Uterus (tissue), 3 donors: ENCODE measurements at regions not wholly inside any gene's neighbourhood (a gene's known extent, or its start where the extent isn't known, plus 50 kb on each side); places are given as distances from the start of the nearest gene placed in this dataset.
"Not testable (repeated sequence)": the region's sequence is repeated elsewhere in the genome, so short reads cannot be mapped to it uniquely, and the experiment has no call there.

Source experiments
- DNase-seq, 2 donors: peaks; one replicate each; pipeline ENCODE4 v3.0.0-alpha.2; 2019 to 2020
- H3K27ac ChIP-seq, 2 donors: fragments of 200-600 bp; sonication (generic); 1 replicate in 1 of 2; 2 replicates in 1 of 2; pipeline ENCODE4 v1.5.1; 2016 to 2018
- H3K27me3 ChIP-seq, 2 donors: fragments of 200-600 bp; sonication (generic); one replicate each; pipeline ENCODE4 v1.5.1; 2018 to 2019; ENCODE audit warnings: control low read depth in 1 of 2
- H3K36me3 ChIP-seq, 2 donors: fragments of 200-600 bp; sonication (generic); one replicate each; pipeline ENCODE4 v1.5.1; 2019; ENCODE audit warnings: control low read depth in 1 of 2
- H3K4me1 ChIP-seq, 2 donors: fragments of 200-600 bp; sonication (generic); one replicate each; pipeline ENCODE4 v1.5.1; 2018 to 2019; ENCODE audit warnings: control low read depth in 1 of 2
- H3K4me3 ChIP-seq, 2 donors: fragments of 200-600 bp; sonication (generic); 1 replicate in 1 of 2; 2 replicates in 1 of 2; pipeline ENCODE4 v1.5.1; 2018 to 2019; ENCODE audit warnings: mild to moderate bottlenecking in 1 of 2
- H3K9me3 ChIP-seq, 2 donors: fragments of 200-600 bp; sonication (generic); one replicate each; pipeline ENCODE4 v1.5.1; 2019; ENCODE audit warnings: control low read depth in 1 of 2
- POLR2A ChIP-seq, 2 donors: fragments of 450-650 bp; IDR thresholded peaks; one replicate each; pipeline ENCODE4 v1.6.1; 2016; ENCODE audit warnings: antibody characterized with exemption in 2 of 2, mild to moderate bottlenecking in 1 of 2, moderate library complexity in 1 of 2
- intact Hi-C: fragments of 100-400 bp; cut with DNase I; formaldehyde crosslinking; loops from one replicate; pipeline ENCODE4 v1.15.1; 2023; ENCODE audit warnings: low total_unique reads
- TF ChIP-seq, protein P1 (sequence below), 4 experiments: fragments of 200-600 bp in 2 of 4; fragments of 450-650 bp in 2 of 4; sonication (generic) in 2 of 4; IDR thresholded peaks; one replicate each; pipeline ENCODE4 v1.5.1; 2016 to 2019; ENCODE audit warnings: antibody characterized with exemption in 4 of 4, mild to moderate bottlenecking in 2 of 4, moderate library complexity in 1 of 4
- donor health status: DM: yes; HTN: yes; CAD: no.

DNA sequence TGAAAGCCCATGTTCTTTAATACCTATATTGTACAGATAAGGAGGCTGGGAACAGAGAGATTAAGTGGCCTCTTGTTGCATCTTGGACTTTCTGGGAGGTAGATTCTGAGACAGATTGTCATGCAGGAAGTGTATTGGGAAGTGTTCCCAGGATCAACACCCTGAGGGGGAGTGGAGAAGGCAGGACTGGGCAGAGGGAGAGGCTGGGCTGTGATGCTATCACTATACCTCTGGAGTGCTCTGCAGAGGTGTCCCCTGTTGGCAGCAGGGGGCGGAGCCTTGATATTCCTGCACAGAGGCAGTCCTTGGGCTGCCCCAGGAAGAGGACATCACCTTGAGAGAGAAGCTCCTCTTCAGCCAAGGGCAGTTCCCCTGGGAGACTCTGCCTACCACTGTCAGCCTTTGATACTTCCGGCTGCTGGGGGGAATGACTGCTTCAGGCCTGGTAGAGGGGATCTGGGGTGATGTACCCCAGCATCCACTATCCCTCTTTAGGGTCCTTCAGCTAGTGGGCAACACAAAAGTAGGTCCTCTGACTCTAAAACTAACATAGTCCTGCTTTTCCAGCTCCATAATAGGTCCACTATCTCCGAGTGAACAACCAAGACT, 97.4 kb upstream of the RNU6-1 start:
- no peaks in the 10 kb centered on the region for H3K9me3 ChIP-seq
- no peak for DNase-seq
- no peaks in the 10 kb centered on the region for H3K4me1 ChIP-seq
- intact Hi-C loops: no loop called here
- H3K27ac ChIP-seq: no peak overlapping the region
- TF ChIP-seq, protein P1, sequence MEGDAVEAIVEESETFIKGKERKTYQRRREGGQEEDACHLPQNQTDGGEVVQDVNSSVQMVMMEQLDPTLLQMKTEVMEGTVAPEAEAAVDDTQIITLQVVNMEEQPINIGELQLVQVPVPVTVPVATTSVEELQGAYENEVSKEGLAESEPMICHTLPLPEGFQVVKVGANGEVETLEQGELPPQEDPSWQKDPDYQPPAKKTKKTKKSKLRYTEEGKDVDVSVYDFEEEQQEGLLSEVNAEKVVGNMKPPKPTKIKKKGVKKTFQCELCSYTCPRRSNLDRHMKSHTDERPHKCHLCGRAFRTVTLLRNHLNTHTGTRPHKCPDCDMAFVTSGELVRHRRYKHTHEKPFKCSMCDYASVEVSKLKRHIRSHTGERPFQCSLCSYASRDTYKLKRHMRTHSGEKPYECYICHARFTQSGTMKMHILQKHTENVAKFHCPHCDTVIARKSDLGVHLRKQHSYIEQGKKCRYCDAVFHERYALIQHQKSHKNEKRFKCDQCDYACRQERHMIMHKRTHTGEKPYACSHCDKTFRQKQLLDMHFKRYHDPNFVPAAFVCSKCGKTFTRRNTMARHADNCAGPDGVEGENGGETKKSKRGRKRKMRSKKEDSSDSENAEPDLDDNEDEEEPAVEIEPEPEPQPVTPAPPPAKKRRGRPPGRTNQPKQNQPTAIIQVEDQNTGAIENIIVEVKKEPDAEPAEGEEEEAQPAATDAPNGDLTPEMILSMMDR (IDR thresholded peaks at IDR 0.05): no peak
- TF ChIP-seq POLR2A (IDR thresholded peaks at IDR 0.05): no peak
- H3K4me3 ChIP-seq: no peak overlapping the region
- H3K27me3 ChIP-seq: no peaks in the 10 kb centered on the region
- H3K36me3 ChIP-seq: no peaks in the 10 kb centered on the region

- H3K36me3 ChIP-seq, intact Hi-C loops, H3K4me3 ChIP-seq, H3K9me3 ChIP-seq, H3K27ac ChIP-seq, H3K27me3 ChIP-seq, DNase-seq, H3K4me1 ChIP-seq: not testable (repeated sequence)
Observed at GRCh38 chr15:67939179-67939578, 99.3 kb upstream of the RNU6-1 start.

DNA sequence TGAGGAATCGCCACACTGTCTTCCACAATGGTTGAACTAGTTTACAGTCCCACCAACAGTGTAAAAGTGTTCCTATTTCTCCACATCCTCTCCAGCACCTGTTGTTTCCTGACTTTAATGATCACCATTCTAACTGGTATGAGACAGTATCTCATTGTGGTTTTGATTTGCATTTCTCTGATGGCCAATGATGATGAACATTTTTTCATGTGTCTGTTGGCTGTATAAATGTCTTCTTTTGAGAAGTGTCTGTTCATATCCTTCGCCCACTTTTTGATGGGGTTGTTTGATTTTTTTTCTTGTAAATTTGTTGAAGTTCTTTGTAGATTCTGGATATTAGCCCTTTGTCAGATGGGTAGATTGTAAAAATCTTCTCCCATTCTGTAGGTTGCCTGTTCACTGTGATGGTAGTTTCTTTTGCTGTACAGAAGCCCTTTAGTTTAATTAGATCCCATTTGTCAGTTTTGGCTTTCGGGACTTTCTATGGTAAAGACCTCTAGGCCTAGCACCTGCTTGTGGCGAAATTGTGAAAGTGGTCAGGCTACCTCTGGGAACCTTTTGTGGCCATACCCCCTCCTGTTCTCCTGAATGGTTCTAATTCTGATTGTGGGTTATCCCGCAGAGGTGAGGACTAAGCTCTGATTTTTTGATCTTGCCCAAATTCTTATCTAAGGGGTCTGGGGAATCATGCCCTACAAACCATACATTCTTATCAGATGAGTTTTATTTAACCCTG, 99.9 kb upstream of the RNU6-1 start:
- H3K36me3 ChIP-seq, H3K4me1 ChIP-seq, H3K9me3 ChIP-seq, H3K27me3 ChIP-seq, H3K4me3 ChIP-seq, H3K27ac ChIP-seq, DNase-seq, intact Hi-C loops: not testable (repeated sequence)

DNA sequence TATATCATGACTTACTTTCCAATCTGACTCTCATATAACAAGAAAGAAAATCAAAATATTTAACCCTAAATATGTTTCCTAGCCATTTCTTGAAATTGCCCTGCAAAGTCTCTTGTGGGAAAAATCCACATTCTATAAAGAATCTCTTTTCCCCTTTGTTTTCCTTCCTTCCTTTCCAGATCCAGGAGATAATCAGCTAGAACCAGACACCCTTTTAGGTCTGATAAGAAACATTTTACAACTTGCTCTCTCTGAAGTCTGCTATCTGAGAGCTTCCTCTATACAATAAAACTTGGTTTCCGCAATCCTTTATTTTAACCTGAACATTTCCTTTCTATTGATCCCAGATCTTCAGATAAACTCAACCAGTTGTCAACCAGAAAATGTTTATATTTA, 100.5 kb upstream of the RNU6-1 start:
- no peak overlapping the region for H3K4me3 ChIP-seq
- H3K27me3 ChIP-seq: no peaks in the 10 kb centered on the region
- no peak overlapping the region for H3K27ac ChIP-seq
- H3K9me3 ChIP-seq: no peaks in the 10 kb centered on the region
- H3K4me1 ChIP-seq: no peaks in the 10 kb centered on the region
- DNase-seq: no peak
- intact Hi-C loops: no loop called here
- H3K36me3 ChIP-seq: no peaks in the 10 kb centered on the region
- TF ChIP-seq POLR2A (IDR thresholded peaks at IDR 0.05): no peak
- TF ChIP-seq, protein P1 (IDR thresholded peaks at IDR 0.05): no peak

- Histone ChIP-seq H3K36me3 (no peaks in the 10 kb centered on the region), H3K27me3 (no peaks in the 10 kb centered on the region), H3K9me3 (no peaks in the 10 kb centered on the region), H3K27ac (no peak overlapping the region), H3K4me3 (no peak overlapping the region), H3K4me1 (no peaks in the 10 kb centered on the region)
- no peak for DNase-seq
- intact Hi-C loops: no loop called here
- TF ChIP-seq, protein P1 (IDR thresholded peaks at IDR 0.05): no peak
- no peak for TF ChIP-seq POLR2A (IDR thresholded peaks at IDR 0.05)
Observed at GRCh38 chr15:67941648-67942310, 101.9 kb upstream of the RNU6-1 start.

DNA sequence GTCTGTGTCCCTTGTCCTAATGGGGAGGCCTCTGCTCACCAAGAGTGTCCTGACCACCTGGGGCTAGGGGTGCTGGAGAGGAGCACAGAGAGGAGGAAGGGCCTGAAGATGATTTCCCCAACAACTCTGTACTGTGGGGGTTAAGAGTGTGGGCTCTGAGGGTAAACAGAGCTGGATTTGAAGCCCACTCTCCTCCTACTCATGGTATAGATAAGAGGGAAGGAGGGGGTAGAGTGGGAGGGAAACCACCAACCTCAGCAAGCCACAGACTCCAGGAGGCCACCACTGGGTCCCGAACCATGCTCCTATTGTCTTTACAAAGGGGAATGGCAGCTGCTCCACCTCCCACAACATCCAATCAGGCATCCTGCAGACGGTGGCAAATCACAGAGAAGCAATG, 103.6 kb upstream of the RNU6-1 start:
- intact Hi-C loops: no loop called here
- DNase-seq: no peak
- Histone ChIP-seq H3K4me3 (no peak overlapping the region), H3K36me3 (no peaks in the 10 kb centered on the region), H3K27me3 (no peaks in the 10 kb centered on the region), H3K9me3 (no peaks in the 10 kb centered on the region), H3K4me1 (no peaks in the 10 kb centered on the region), H3K27ac (peak overlapping the region; percentile 73 to 75)
- TF ChIP-seq POLR2A (IDR thresholded peaks at IDR 0.05): no peak
- TF ChIP-seq, protein P1 (IDR thresholded peaks at IDR 0.05): no peak
